Neural crest cell (in vitro differentiated cells): ENCODE measurements at regions not wholly inside any gene's neighbourhood (a gene's known extent, or its start where the extent isn't known, plus 50 kb on each side); places are given as distances from the start of the nearest gene placed in this dataset.
A peak's percentile ranks its signal among the peaks of the same experiment; 100 is the strongest.

Experiments used
- DNase-seq: peaks from one replicate; pipeline ENCODE4 v3.0.0; 2021; ENCODE audit warnings: low read depth, mixed read lengths, low spot score
- H3K27ac Mint-ChIP-seq: one replicate; pipeline ENCODE4 v1.8.0; 2021; ENCODE audit warnings: mild to moderate bottlenecking, mixed read lengths; ENCODE audit not compliant: unreplicated experiment
- H3K27me3 Mint-ChIP-seq: 2 replicates; pipeline ENCODE4 v1.8.0; 2021; ENCODE audit warnings: low read depth, mild to moderate bottlenecking, mixed read lengths
- H3K36me3 Mint-ChIP-seq: 2 replicates; pipeline ENCODE4 v1.8.0; 2021; ENCODE audit warnings: low read depth, mild to moderate bottlenecking, mixed read lengths
- H3K4me1 Mint-ChIP-seq: 2 replicates; pipeline ENCODE4 v1.8.0; 2021; ENCODE audit warnings: mixed read lengths
- H3K4me3 Mint-ChIP-seq: one replicate; pipeline ENCODE4 v1.8.0; 2021; ENCODE audit warnings: mild to moderate bottlenecking, mixed read lengths
- H3K9me3 Mint-ChIP-seq: 2 replicates; pipeline ENCODE4 v1.8.0; 2021; ENCODE audit warnings: mixed read lengths
- TF ChIP-seq, protein P1 (sequence below): fragments of 200-600 bp; sonication (generic); conservative IDR thresholded peaks from 2 replicates; pipeline ENCODE4 v1.5.0; 2021; ENCODE audit warnings: antibody characterized with exemption, mild to moderate bottlenecking

DNA sequence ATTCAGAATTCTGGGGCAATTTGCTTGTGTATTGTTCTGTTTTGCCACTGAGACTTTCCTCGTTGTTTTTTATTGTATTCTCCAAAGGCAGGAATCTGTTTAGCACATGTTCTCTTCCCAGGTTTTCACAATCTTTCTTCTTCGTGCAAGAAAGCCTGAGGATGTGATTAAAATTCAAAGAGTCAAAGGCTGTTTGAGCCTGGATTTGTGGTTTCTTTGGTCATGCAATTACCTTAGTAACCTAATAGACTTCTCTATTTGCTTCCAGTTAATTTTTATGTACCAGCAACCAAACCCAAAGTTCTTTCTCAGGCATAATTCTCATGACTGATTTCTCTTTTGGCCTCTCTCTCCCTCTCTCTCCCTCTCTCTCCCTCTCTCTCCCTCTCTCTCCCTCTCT is 1420.1 kb upstream of the TENM3 start:
- Mint-ChIP-seq H3K9me3 (no peaks in the 10 kb centered on the region), H3K27ac (no peak overlapping the region), H3K27me3 (no peaks in the 10 kb centered on the region), H3K36me3 (no peaks in the 10 kb centered on the region), H3K4me1 (peaks cover 10% of the 10 kb centered on the region), H3K4me3 (no peak overlapping the region)
- TF ChIP-seq, protein P1, sequence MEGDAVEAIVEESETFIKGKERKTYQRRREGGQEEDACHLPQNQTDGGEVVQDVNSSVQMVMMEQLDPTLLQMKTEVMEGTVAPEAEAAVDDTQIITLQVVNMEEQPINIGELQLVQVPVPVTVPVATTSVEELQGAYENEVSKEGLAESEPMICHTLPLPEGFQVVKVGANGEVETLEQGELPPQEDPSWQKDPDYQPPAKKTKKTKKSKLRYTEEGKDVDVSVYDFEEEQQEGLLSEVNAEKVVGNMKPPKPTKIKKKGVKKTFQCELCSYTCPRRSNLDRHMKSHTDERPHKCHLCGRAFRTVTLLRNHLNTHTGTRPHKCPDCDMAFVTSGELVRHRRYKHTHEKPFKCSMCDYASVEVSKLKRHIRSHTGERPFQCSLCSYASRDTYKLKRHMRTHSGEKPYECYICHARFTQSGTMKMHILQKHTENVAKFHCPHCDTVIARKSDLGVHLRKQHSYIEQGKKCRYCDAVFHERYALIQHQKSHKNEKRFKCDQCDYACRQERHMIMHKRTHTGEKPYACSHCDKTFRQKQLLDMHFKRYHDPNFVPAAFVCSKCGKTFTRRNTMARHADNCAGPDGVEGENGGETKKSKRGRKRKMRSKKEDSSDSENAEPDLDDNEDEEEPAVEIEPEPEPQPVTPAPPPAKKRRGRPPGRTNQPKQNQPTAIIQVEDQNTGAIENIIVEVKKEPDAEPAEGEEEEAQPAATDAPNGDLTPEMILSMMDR = no peak
- DNase-seq = no peak

DNA sequence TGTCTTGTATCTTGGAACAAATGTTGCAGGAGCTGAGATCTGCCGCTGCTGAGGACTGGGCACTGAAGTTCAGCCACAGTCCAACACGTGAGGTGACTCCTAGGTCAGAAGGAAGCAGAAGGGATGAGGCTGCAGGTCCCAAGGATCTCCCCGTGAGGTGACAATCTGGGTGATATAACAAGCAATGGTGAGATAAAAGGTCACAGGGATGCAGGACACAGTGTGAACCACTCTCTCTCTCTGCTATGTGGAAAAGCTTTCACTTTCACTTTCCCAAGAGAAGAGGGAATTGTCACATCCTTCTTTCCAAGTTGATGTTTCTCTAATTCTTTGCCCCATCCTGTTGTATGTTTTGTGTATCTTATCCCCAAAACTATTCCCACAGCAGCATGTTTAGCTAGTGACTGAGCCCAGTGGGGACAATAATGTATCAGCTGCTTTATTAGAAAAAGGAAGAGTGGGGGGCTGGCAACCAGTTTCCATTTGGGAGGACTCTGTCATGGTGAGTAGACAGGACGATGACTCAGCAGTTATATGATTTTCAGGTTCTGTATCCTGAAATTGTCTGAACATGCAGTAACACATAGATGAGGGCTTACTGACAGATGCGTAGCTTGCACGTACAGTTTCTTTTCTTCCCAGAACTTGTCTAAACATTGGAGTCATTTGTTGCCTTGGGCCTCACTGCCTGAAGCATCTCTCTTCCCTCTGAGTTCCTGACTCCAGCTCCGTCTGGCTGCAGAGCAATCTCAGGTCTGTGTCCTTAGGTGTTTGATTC is 1415.8 kb upstream of the TENM3 start:
- Mint-ChIP-seq H3K27me3 (no peaks in the 10 kb centered on the region), H3K9me3 (peaks cover 9% of the 10 kb centered on the region), H3K4me3 (no peak overlapping the region), H3K36me3 (peaks cover 3% of the 10 kb centered on the region), H3K4me1 (peaks cover 20% of the 10 kb centered on the region), H3K27ac (peak overlapping the region; percentile 12)
- DNase-seq = no peak
- TF ChIP-seq, protein P1 = no peak

DNA sequence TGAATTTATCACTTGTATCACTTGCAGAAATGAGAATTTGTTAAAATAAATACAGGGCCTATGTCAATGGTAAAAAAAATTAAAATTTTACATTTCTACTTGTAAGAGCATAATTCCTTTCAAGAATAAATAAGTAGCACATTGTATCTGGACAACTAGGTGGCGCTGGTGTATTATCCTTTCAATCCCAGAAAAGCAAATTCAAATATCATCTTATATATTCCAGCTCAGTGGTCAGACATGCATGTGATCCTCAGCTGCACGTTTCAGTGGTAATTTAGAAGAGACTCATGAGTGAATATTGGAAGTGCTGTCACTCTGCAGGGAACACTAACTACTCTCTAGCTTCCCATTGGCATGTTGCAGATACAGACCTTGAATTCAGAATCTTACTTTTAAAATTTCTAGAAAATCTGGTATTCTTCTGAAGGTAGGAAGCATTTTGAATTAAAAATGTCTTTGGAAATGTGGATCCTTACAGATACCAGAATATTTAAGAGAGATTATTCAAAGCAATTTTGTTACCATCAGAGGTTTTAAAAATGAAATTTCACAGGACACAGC is 1414.7 kb upstream of the TENM3 start:
- Mint-ChIP-seq H3K27ac (no peak overlapping the region), H3K36me3 (peaks cover 3% of the 10 kb centered on the region), H3K4me1 (peaks cover 20% of the 10 kb centered on the region), H3K27me3 (no peaks in the 10 kb centered on the region), H3K4me3 (no peak overlapping the region), H3K9me3 (peaks cover 11% of the 10 kb centered on the region)
- DNase-seq = peak; percentile 48
- TF ChIP-seq, protein P1 = peak; percentile 90

DNA sequence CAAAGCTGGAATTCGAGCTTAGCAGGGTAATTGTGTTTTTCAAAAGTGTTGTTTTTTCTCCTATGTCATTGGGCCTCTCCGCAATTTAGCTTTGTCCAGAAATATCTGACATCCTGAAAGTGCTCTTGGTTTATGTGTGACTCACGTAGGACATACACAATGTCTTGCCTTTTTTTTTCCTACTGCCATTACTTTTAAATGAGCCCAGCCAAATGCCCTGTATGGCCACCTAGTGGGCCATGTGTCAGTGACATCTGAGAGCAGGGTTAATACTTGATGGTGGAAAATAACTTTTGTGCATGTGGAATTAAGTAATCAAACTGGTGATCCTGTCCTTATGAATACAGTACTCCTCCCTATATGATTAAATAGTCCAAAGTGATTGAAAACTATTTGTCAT is 1411.1 kb upstream of the TENM3 start:
- peaks cover 3% of the 10 kb centered on the region for H3K36me3 Mint-ChIP-seq
- DNase-seq = no peak
- peaks cover 38% of the 10 kb centered on the region for H3K4me1 Mint-ChIP-seq
- TF ChIP-seq, protein P1 = peak; percentile 42
- no peak overlapping the region for H3K4me3 Mint-ChIP-seq
- no peaks in the 10 kb centered on the region for H3K27me3 Mint-ChIP-seq
- H3K9me3 Mint-ChIP-seq = peaks cover 11% of the 10 kb centered on the region
- H3K27ac Mint-ChIP-seq = no peak overlapping the region

DNA sequence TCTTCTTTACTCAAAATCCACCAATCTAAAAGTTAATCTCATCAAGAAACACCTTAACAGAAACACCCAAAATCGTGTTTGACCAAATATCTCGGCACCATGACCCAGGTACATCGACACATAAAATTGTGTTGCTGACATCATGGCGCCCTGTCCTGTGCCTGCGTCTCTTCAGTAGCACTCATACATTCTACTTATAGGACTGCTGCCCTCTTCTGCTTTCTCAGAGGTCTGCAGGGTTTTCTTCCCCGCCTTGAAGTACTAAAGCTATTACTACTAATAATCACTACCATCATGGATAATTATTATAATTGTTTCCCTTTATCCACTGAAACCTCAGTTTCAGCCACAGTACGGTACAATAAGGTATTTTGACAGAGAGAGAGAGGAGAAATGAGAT is 1403.1 kb upstream of the TENM3 start:
- TF ChIP-seq, protein P1 = no peak
- H3K4me1 Mint-ChIP-seq = peaks cover 13% of the 10 kb centered on the region
- H3K9me3 Mint-ChIP-seq = no peaks in the 10 kb centered on the region
- no peak overlapping the region for H3K4me3 Mint-ChIP-seq
- no peaks in the 10 kb centered on the region for H3K27me3 Mint-ChIP-seq
- H3K36me3 Mint-ChIP-seq = no peaks in the 10 kb centered on the region
- H3K27ac Mint-ChIP-seq = no peak overlapping the region
- DNase-seq = no peak
